ENCODE measurements at regions not wholly inside any gene's neighbourhood (a gene's known extent, or its start where the extent isn't known, plus 50 kb on each side); places are given as distances from the start of the nearest gene placed in this dataset.
"Not testable (repeated sequence)": the region's sequence is repeated elsewhere in the genome, so short reads cannot be mapped to it uniquely, and the experiment has no call there.

GRCh38 chr11:69934861-69935494, 115.8 kb upstream of the FGF3 start:
- DNase-seq, result peak; percentile 30

DNA sequence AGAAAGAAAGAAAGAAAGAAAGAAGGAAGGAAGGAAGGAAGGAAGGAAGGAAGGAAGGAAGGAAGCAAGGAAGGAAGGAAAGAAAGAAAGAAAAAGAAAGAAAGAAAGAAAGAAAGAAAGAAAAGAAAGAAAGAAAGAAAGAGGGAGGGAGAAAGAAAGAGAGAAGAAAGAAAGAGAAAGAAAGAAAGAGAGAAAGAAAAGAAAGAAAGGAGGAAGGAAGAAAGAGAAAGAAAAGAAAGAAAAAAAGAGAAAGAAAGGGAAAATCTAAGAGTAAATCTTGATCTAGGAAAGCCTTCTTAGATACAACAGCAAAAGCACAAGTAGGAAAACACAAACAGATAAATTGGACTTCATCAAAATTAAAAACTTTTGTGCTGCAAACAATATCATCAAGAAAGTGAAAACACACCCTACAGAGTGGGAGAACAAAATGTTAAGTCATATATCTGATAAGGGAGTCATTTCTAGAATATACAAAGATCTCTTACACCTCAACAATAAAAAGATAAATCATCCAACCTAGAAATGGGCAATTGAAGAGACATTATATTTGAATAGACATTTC, 116.8 kb upstream of the FGF3 start:
- no peak for DNase-seq

- no peak for DNase-seq
Measured at GRCh38 chr11:69936771-69937170, 117.6 kb upstream of the FGF3 start.

DNA sequence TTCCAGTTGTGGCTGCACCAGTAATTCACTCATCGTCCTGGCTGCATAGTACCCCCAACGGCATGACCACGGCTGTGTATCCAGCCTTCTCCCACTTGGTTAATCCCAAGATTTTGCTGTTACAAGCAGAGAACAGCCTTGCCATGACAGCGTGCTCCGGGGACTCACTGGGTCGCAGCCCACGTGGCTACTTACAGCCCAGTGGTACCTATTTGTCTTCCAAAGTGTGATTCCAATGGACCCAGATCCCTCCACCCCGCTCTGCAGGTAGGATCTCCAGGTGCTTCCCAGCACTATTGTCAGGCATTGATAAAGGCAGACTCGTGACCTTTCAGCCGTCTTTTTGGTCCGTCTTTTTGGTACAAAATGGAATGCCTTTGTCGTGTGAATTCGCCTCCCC, 119.0 kb upstream of the FGF3 start:
- no peak for DNase-seq

GRCh38 chr11:69939551-69940245, 120.5 kb upstream of the FGF3 start:
- no peak for DNase-seq

DNA sequence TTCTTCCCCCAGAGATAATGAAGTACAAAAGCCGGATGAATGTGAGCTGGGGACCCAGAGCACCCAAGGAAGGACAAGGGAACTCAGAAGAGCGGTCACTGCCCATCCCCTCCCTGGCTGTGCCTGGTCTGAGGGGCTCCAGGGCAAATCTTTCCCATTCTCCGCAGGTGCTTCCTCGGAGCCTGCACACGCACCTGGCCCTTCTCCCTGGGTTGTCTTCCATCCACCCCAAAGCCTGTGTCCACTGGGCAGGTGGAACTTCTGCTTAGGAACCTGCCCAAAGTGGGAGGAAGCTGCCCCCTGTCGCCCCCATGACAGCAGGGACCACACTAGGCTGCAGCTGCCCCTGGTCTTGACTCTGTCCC, 121.0 kb upstream of the FGF3 start:
- no peak for DNase-seq

DNA sequence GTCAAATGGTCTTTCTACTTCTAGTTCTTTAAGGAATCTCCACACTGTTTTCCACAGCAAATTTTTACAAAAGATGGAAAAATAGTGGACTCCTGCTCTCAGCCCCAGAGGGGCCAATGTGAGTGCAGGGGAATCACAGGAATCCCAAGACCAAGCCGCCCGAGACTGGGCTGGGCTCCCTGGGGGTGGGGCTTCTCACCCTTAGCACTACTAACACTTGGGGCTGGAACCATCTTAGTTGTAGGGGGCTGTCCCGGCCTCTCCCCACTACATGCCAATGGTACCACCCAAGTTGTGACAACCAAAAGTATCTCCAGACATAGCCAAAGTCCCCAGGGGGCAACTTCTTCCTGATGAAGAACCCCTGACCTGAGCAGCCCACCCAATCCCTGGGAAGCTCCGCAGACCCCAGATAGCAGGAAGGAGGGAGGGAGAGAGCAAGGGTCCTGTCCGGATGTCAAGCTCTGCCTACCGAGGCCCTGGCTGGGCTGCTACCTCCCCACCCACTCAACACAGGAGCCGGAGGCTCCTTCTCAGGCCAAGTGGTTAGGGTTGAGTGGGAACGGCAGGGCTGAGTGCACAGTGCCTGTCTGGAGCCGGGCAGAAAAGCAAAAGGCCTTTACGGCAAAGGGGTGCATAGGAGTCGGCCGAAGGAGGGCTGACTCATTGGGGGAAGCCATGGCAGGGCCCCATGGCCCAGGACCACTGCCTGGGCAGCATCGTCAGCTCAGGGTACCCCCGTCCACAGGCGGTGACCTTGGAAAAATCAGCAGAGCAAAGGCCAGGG, 122.5 kb upstream of the FGF3 start:
- DNase-seq, result no peak

DNA sequence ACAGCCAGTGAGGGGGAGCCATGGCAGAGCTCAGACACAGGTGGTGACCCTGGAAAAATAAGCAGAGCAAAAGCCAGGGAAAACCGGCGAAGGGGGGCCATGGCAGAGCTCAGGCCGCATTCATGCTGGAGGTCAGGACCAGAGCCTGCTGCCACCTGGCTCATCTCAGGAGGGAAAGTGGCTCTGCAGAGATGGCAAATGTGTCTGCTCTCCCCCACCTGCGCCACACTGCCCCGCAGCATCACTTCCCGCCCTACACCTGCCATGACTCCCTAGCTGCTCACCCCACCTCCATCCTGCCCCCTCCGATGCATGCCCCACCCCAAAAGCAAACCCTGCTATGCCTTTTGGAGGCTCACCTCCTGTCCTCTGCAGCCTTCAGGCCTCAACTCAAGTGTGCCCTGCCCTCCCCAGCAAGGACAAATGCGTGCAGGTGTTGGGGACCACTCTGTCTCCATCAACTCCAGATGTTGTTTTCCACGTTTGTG, 123.2 kb upstream of the FGF3 start:
- no peak for DNase-seq

DNA sequence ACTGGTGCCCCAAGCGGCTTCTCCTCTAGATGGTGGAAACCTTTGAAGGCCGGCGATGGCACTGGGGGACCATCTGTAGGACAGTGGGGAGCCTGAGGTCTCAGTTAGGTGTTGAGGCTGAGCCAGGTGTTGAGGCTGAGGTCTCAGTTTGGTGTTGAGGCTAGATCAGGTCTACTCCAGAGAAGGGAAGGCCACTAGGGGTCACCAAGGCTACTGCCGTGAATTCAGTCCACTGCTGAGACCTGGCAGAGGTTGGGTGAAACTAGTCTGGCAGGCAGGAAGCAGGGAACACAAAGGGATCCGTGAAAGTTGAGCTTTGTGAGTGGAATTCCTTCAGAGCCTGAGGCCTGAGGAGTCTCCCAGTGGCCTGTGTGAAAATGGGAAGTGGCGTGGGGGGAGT, 123.8 kb upstream of the FGF3 start:
- DNase-seq, result no peak

- no peak for DNase-seq
Measured at GRCh38 chr11:69943506-69943905, 124.3 kb upstream of the FGF3 start.

- DNase-seq, result no peak
Measured at GRCh38 chr11:69944146-69944795, 125.1 kb upstream of the FGF3 start.

DNA sequence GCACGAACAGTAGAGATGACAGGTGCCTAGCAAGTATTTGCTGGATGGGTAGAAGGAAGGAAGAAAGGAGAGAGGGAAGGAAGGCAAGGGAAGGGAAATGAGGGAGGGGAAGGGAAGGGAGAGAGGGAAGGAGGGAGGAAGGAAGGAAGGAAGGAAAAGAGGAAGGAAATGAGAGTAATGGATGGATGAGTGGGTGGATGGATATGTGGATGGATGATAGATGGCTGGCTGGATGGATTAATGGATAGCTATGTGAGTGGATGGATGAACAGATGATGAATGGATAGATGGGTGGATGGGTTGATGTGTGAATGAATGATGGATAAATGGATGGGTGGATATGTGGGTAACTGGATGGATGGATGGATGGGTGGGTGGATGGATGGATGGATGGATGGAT, 125.9 kb upstream of the FGF3 start:
- DNase-seq, result no peak

DNA sequence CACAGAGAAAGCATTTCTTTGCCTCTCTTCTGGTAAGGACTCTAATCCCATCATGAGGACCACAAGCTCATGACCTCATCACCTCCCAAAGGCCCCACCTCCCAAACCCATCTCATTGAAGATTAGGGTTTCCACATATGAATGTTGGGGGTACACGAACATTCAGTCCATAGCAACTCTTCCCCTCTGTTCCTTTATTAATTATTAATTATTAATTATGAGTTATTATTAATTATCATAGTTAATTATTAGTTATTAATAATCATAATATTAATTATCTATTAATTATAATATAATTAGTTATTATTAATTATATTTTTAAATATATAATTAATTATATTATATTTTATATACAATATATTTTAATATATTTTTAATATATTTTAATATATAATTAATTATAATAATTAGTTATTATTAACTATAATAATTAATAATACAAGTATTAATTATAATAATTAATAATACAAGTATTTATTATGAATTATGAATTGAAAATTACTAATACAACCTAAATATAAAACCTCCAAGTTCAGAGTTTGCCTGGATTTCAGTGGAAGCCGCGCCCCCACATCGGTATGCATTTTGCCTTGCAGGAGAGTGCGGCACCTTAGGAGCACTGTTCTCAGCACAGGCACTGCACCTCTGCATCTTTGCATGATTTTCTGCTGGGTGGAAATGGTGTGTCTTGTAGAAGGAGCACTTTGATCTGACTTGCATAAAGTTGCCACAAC, 128.0 kb upstream of the FGF3 start:
- no peak for DNase-seq

GRCh38 chr11:69947793-69948255, 128.6 kb upstream of the FGF3 start:
- no peak for DNase-seq

GRCh38 chr11:69948256-69949141, 129.3 kb upstream of the FGF3 start:
- peak; percentile 53 for DNase-seq

GRCh38 chr11:69949327-69949726, 128.8 kb upstream of the ANO1 start:
- DNase-seq, result peak; percentile 96

DNA sequence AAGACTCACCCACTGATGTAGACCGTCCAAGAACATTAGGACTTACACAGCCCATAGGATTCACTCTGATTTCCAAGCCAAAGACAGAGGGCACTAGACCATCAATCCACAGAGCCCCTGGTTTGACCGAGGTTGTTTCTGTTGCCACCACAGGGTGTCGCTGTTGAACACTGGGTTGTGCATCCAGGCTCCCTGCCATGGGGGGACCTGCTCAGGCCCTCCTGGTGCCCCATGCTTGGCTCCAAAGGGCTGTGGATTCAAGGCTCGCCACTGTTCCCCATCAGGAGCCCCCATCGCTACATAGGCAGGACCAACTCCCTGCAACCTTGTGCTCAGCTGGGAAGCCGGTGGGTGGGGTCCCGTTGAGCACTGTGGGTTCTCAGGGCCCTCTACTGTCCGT, 128.0 kb upstream of the ANO1 start:
- peak; percentile 34 for DNase-seq

- no peak for DNase-seq
Measured at GRCh38 chr11:69950621-69951020, 127.5 kb upstream of the ANO1 start.

DNA sequence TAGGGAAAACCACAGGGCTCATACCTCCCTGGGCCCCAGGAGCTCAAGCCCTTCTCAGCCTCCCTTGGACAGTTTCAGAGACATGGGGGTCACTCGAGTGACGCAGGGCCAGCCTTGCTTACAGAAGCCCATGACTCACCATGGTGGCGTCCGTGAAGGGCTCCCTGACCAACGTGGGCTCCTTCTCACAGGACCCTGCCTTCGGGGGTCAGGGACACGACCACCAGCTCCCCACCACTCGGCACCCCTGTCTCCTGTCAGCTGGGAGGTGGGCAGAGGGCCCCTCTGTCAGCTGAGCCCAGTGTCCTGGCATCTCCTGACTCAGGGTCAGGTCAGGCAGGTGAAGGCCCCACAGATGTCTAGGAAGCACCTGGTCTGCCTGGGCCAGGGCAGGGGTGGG, 126.3 kb upstream of the ANO1 start:
- no peak for DNase-seq

- DNase-seq, result not testable (repeated sequence)
Measured at GRCh38 chr11:69952229-69952975, 125.7 kb upstream of the ANO1 start.

All from EL (cell line).